ENCODE measurements at regions not wholly inside any gene's neighbourhood (a gene's known extent, or its start where the extent isn't known, plus 50 kb on each side); places are given as distances from the start of the nearest gene placed in this dataset.
A peak's percentile ranks its signal among the peaks of the same experiment; 100 is the strongest.

GRCh38 chr5:88583471-88583870 lies 299.5 kb downstream of the MEF2C start:
- Mint-ChIP-seq H3K9me3 (peaks cover 13% of the 10 kb centered on the region), H3K27me3 (ENCODE audit: low read depth, poor library complexity) (no peaks in the 10 kb centered on the region), H3K27ac (no peak overlapping the region), H3K36me3 (ENCODE audit: low read depth) (no peaks in the 10 kb centered on the region), H3K4me1 (no peaks in the 10 kb centered on the region), H3K4me3 (no peak overlapping the region)
- DNase-seq = no peak
- no peak for TF ChIP-seq CTCF (IDR thresholded peaks at IDR 0.05)

GRCh38 chr5:88558366-88558765 lies 289.7 kb upstream of the TMEM161B start:
- H3K27me3 Mint-ChIP-seq (ENCODE audit: low read depth, poor library complexity) = no peaks in the 10 kb centered on the region
- no peak for DNase-seq
- H3K27ac Mint-ChIP-seq = no peak overlapping the region

DNA sequence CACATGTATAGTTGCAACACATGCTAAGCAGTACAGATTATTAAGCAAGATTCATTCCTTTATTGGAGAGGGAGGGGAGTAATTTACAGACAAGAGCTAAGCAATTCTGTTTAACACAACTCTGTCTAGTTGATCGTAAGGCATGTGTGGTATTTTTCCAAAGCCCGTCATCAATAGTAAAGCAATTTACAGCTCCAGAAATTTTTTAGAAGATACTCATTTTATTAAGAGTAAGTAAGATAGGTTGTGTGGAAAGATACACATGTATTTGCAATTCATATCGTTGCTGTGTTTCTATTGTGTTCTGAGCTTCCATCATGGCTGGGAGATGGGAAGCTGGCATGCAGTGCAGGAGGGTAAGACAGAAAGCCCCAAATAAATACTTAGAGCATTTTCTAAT lies 289.2 kb upstream of the TMEM161B start:
- Mint-ChIP-seq H3K4me3 (no peak overlapping the region), H3K27ac (no peak overlapping the region), H3K36me3 (ENCODE audit: low read depth) (no peaks in the 10 kb centered on the region), H3K4me1 (peaks cover 12% of the 10 kb centered on the region), H3K27me3 (ENCODE audit: low read depth, poor library complexity) (no peaks in the 10 kb centered on the region), H3K9me3 (no peaks in the 10 kb centered on the region)
- TF ChIP-seq CTCF (IDR thresholded peaks at IDR 0.05) = no peak
- no peak for DNase-seq

More at GRCh38 chr5:88558366-88558765, 289.7 kb upstream of the TMEM161B start:
- Mint-ChIP-seq H3K36me3 (ENCODE audit: low read depth) (no peaks in the 10 kb centered on the region), H3K9me3 (no peaks in the 10 kb centered on the region), H3K4me1 (peaks cover 12% of the 10 kb centered on the region), H3K4me3 (no peak overlapping the region)
- TF ChIP-seq CTCF (IDR thresholded peaks at IDR 0.05) = no peak

DNA sequence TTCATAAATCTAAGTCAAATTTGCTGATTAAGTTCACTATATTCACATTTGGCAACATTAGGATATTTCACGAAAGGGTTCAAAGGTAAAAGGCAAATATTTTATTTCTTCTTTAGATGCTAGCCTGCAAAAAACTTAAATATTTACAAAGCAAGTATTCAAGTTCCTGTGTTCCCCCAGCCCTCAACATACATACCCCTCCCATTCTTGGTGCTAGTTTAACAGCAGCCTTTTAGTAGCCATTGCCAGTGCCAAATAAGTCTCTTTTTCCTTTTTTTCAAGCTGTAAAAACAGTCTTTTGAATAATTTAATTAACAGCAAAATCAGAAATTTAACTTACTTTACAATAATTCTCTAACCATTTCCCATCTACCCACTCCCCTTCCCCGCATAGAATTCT lies 288.5 kb upstream of the TMEM161B start:
- no peak for DNase-seq
- Mint-ChIP-seq H3K27ac (no peak overlapping the region), H3K36me3 (ENCODE audit: low read depth) (no peaks in the 10 kb centered on the region), H3K4me1 (peaks cover 12% of the 10 kb centered on the region), H3K4me3 (no peak overlapping the region), H3K9me3 (no peaks in the 10 kb centered on the region), H3K27me3 (ENCODE audit: low read depth, poor library complexity) (peaks cover 2% of the 10 kb centered on the region)
- TF ChIP-seq CTCF (IDR thresholded peaks at IDR 0.05) = no peak

GRCh38 chr5:88556406-88556805 lies 287.8 kb upstream of the TMEM161B start:
- Mint-ChIP-seq H3K4me3 (no peak overlapping the region), H3K27me3 (ENCODE audit: low read depth, poor library complexity) (peaks cover 2% of the 10 kb centered on the region), H3K4me1 (peaks cover 12% of the 10 kb centered on the region), H3K27ac (no peak overlapping the region), H3K9me3 (no peaks in the 10 kb centered on the region), H3K36me3 (ENCODE audit: low read depth) (no peaks in the 10 kb centered on the region)
- peak; percentile 4 for DNase-seq
- no peak for TF ChIP-seq CTCF (IDR thresholded peaks at IDR 0.05)

GRCh38 chr5:88555674-88556073 lies 287.0 kb upstream of the TMEM161B start:
- peaks cover 12% of the 10 kb centered on the region for H3K4me1 Mint-ChIP-seq
- DNase-seq = peak; percentile 56
- H3K4me3 Mint-ChIP-seq = no peak overlapping the region
- no peaks in the 10 kb centered on the region for H3K9me3 Mint-ChIP-seq
- no peak overlapping the region for H3K27ac Mint-ChIP-seq
- no peaks in the 10 kb centered on the region for H3K36me3 Mint-ChIP-seq (ENCODE audit: low read depth)
- TF ChIP-seq CTCF (IDR thresholded peaks at IDR 0.05) = no peak
- peaks cover 2% of the 10 kb centered on the region for H3K27me3 Mint-ChIP-seq (ENCODE audit: low read depth, poor library complexity)

Data from nephron progenitor cell (in vitro differentiated cells).